ENCODE measurements at regions not wholly inside any gene's neighbourhood (a gene's known extent, or its start where the extent isn't known, plus 50 kb on each side); places are given as distances from the start of the nearest gene placed in this dataset.

DNA sequence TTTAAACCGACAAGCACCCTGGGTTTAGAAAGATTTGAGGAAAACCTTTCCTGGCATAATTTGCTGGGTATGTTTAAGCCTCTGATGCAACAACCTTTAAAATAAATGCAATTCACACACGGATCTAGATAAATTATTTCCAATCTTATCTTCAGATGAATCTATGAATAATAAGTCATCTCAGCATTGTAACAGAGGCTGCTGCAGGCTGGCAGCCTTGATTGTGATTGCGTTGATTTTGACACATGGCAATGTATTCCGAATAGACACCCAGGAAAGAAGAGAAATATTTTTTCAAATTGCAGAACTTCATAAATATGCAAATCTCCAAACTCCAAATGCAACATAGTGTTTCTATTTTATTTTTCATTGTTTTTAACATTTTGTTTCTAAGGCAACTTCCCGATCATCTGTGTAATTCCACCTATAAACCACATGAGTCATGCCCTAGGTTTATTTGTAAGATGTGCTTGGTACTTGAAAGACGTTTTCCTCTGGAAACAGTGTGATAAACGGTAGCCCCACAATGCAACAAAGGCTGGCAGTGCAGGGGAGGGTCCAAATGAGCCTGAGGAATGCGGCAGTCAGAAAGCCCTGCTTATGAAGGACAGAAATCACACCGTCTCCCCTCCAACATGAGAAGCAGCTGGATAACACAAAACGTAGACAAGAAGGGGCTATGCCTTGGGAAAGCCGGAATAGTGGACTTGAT lies 359.0 kb downstream of the BRD1 start:
- Histone ChIP-seq H3K9ac (ENCODE audit: low read depth in 1 of 2, low read length in 2 of 2) (no peak overlapping the region), H3K27ac (ENCODE audit: low read depth, low read length) (no peak overlapping the region), H3K4me3 (ENCODE audit: low read depth in 1 of 2, low read length in 2 of 2) (no peak overlapping the region), H3K9me3 (ENCODE audit: control insufficient read depth in 1 of 2, low read length in 2 of 2) (no peaks in the 10 kb centered on the region), H3K27me3 (ENCODE audit: control insufficient read depth in 1 of 2, insufficient read depth in 2 of 2, low read length in 2 of 2) (no peaks in the 10 kb centered on the region), H3K36me3 (ENCODE audit: control insufficient read depth in 1 of 2, insufficient read depth in 2 of 2, low read length in 2 of 2) (no peaks in the 10 kb centered on the region), H3K4me1 (ENCODE audit: control insufficient read depth in 1 of 2, insufficient read depth in 2 of 2, low read length in 2 of 2) (no peaks in the 10 kb centered on the region)

DNA sequence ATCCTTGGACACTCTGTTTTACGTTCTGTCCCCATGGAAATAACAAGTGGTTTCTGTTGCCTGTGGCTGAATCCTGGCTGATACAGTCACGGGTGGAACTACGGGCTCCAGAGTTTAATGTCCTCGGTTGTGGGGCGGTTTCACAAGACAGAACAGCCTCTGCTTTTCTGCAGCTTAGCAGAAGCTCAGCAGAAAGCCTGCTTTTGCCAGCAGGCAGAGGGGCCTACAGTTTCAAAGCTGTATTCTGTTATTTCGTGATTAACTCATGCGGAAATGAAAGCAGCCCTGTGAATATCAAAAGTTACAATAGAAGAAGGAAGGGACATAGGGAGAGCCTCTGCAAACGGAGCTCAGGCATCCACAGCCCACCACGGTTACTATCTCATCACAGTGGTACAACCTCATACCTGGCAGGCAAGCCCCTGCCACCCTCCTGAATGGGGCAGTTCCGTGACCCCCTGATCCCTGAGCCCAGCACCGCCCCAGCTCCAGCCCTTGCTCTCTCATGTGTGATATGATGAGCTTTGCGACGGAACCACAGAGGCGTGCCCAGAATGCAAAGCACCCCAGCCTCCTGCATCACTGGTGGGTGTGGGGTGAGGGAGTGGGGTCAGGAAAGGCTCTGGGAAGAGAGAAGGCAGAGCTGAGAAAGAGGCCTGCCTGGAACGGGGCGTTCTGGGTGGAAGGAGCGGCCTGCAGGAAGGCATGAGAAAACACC lies 360.6 kb downstream of the BRD1 start:
- no peak overlapping the region for H3K4me3 ChIP-seq (ENCODE audit: low read depth in 1 of 2, low read length in 2 of 2)
- no peaks in the 10 kb centered on the region for H3K36me3 ChIP-seq (ENCODE audit: control insufficient read depth in 1 of 2, insufficient read depth in 2 of 2, low read length in 2 of 2)
- H3K27me3 ChIP-seq (ENCODE audit: control insufficient read depth in 1 of 2, insufficient read depth in 2 of 2, low read length in 2 of 2), result no peaks in the 10 kb centered on the region
- H3K4me1 ChIP-seq (ENCODE audit: control insufficient read depth in 1 of 2, insufficient read depth in 2 of 2, low read length in 2 of 2), result no peaks in the 10 kb centered on the region
- no peaks in the 10 kb centered on the region for H3K9me3 ChIP-seq (ENCODE audit: control insufficient read depth in 1 of 2, low read length in 2 of 2)
- H3K9ac ChIP-seq (ENCODE audit: low read depth in 1 of 2, low read length in 2 of 2), result no peak overlapping the region
- H3K27ac ChIP-seq (ENCODE audit: low read depth, low read length), result no peak overlapping the region

DNA sequence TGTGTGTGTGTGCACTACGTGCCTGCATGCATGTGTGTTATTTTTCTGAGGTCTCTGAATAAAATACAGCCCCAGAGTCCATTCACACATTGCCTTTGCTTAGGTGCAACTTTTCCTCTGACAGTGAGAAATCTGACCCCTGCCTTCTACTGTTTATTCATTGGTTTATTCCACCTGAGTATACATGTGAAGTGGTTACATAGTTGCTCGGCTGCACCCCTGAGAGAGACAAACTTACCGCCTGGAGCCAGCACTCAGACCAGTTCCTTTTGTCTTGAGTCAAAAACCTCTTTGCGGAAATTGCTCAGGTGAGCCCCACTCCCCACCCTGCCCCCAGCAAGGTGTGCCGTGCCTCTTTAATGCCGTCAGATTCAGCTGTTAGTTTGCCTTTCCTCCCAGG lies 363.6 kb downstream of the BRD1 start:
- Histone ChIP-seq H3K4me3 (ENCODE audit: low read depth in 1 of 2, low read length in 2 of 2) (no peak overlapping the region), H3K9me3 (ENCODE audit: control insufficient read depth in 1 of 2, low read length in 2 of 2) (no peaks in the 10 kb centered on the region), H3K27me3 (ENCODE audit: control insufficient read depth in 1 of 2, insufficient read depth in 2 of 2, low read length in 2 of 2) (no peaks in the 10 kb centered on the region), H3K9ac (ENCODE audit: low read depth in 1 of 2, low read length in 2 of 2) (no peak overlapping the region), H3K27ac (ENCODE audit: low read depth, low read length) (no peak overlapping the region), H3K36me3 (ENCODE audit: control insufficient read depth in 1 of 2, insufficient read depth in 2 of 2, low read length in 2 of 2) (no peaks in the 10 kb centered on the region), H3K4me1 (ENCODE audit: control insufficient read depth in 1 of 2, insufficient read depth in 2 of 2, low read length in 2 of 2) (no peaks in the 10 kb centered on the region)

DNA sequence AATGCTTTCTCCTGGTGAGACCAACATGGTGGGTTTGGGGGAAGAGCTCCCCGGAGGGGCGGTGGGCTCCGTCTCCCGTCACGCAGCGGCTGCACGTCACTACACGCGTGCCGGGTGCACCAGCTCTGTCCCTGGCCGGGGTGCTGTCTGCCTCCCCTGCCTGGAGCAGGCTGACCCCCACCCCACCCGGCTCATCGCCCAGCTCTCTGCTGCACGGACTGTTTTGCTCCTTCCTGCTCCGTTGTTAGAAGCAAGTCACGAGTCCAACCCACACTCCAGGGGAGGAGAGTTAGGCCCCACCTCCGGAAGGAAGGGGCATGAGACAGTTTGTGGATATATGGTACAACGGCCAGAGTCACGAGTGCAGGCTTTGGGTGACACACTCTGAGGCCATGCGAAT lies 364.9 kb downstream of the BRD1 start:
- no peak overlapping the region for H3K4me3 ChIP-seq (ENCODE audit: low read depth in 1 of 2, low read length in 2 of 2)
- H3K9me3 ChIP-seq (ENCODE audit: control insufficient read depth in 1 of 2, low read length in 2 of 2), result no peaks in the 10 kb centered on the region
- no peak overlapping the region for H3K9ac ChIP-seq (ENCODE audit: low read depth in 1 of 2, low read length in 2 of 2)
- no peaks in the 10 kb centered on the region for H3K27me3 ChIP-seq (ENCODE audit: control insufficient read depth in 1 of 2, insufficient read depth in 2 of 2, low read length in 2 of 2)
- H3K36me3 ChIP-seq (ENCODE audit: control insufficient read depth in 1 of 2, insufficient read depth in 2 of 2, low read length in 2 of 2), result no peaks in the 10 kb centered on the region
- H3K27ac ChIP-seq (ENCODE audit: low read depth, low read length), result no peak overlapping the region
- no peaks in the 10 kb centered on the region for H3K4me1 ChIP-seq (ENCODE audit: control insufficient read depth in 1 of 2, insufficient read depth in 2 of 2, low read length in 2 of 2)

DNA sequence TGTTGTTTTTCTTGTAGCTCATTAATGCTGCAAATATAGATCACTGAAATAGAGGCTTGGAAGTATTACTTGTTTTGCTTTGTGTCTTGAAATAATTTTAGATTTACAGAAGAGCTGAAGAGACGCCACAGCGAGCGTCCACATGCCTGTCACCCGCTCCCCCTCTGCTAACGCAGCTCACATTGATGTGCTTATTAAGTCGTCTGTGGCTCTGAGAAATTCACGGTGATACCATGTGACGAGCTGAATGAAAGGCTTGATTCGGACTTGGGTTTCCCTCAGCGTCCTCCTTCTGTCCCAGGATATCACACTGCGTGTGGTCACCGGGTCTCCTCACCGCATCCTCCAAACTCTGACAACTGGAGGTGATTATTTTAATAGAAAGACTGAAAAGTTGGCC lies 365.4 kb downstream of the BRD1 start:
- no peak overlapping the region for H3K4me3 ChIP-seq (ENCODE audit: low read depth in 1 of 2, low read length in 2 of 2)
- no peak overlapping the region for H3K9ac ChIP-seq (ENCODE audit: low read depth in 1 of 2, low read length in 2 of 2)
- H3K4me1 ChIP-seq (ENCODE audit: control insufficient read depth in 1 of 2, insufficient read depth in 2 of 2, low read length in 2 of 2), result no peaks in the 10 kb centered on the region
- no peaks in the 10 kb centered on the region for H3K9me3 ChIP-seq (ENCODE audit: control insufficient read depth in 1 of 2, low read length in 2 of 2)
- H3K27ac ChIP-seq (ENCODE audit: low read depth, low read length), result no peak overlapping the region
- H3K36me3 ChIP-seq (ENCODE audit: control insufficient read depth in 1 of 2, insufficient read depth in 2 of 2, low read length in 2 of 2), result no peaks in the 10 kb centered on the region
- H3K27me3 ChIP-seq (ENCODE audit: control insufficient read depth in 1 of 2, insufficient read depth in 2 of 2, low read length in 2 of 2), result no peaks in the 10 kb centered on the region

DNA sequence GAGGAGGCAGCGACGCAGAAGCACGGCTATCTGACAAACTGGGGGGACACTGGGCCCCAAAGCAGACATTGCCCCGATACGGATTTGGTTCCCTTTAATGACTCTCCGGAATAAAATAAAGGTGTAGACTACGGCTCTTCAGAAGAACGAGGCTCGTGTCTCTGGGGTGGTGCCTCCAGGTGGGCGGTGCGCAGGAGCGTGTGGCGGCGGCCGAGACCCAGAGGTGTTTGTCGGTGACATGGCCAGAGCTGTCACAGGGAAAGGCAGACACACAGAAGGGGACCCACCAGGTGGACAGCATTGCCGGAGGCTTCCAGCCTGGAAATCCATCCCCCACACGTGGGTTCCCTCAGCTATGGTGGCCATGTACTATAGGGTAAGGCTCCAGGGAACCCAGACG lies 366.0 kb downstream of the BRD1 start:
- Histone ChIP-seq H3K4me3 (ENCODE audit: low read depth in 1 of 2, low read length in 2 of 2) (no peak overlapping the region), H3K36me3 (ENCODE audit: control insufficient read depth in 1 of 2, insufficient read depth in 2 of 2, low read length in 2 of 2) (no peaks in the 10 kb centered on the region), H3K4me1 (ENCODE audit: control insufficient read depth in 1 of 2, insufficient read depth in 2 of 2, low read length in 2 of 2) (no peaks in the 10 kb centered on the region), H3K27me3 (ENCODE audit: control insufficient read depth in 1 of 2, insufficient read depth in 2 of 2, low read length in 2 of 2) (no peaks in the 10 kb centered on the region), H3K9ac (ENCODE audit: low read depth in 1 of 2, low read length in 2 of 2) (no peak overlapping the region), H3K9me3 (ENCODE audit: control insufficient read depth in 1 of 2, low read length in 2 of 2) (no peaks in the 10 kb centered on the region), H3K27ac (ENCODE audit: low read depth, low read length) (no peak overlapping the region)

DNA sequence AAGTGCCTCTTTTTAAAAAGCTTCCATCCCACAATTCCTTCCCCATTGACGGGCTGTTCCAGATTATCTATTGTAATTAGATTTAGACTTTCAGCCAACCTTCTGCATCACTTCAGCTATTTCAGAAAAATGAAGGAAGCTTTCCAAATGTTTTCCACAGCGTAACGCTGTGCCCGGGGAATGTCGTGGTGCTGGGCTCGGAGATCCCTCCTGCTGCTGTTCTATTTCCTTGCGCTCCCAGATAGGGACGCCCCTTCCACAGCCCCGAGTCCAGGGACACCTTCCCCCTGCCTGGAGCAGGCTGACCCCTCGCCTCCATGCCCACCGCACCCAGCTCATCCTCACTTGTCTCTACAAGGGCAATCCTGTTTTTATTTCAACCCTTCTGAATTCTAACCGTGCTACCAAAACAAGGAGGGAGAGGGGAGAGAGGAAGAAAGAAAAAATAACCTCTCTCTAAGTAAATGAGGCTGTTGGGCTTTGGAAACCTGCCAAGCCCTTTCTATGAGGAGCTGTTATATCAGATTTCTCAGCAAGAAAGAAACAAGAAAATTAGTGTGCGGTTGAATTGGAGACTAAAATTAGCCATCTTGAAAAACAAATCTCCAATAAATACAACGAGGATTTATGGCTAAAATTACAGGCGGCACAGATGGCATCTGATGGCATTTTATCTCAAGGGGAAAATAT lies 366.9 kb downstream of the BRD1 start:
- H3K27me3 ChIP-seq (ENCODE audit: control insufficient read depth in 1 of 2, insufficient read depth in 2 of 2, low read length in 2 of 2), result no peaks in the 10 kb centered on the region
- no peak overlapping the region for H3K9ac ChIP-seq (ENCODE audit: low read depth in 1 of 2, low read length in 2 of 2)

DNA sequence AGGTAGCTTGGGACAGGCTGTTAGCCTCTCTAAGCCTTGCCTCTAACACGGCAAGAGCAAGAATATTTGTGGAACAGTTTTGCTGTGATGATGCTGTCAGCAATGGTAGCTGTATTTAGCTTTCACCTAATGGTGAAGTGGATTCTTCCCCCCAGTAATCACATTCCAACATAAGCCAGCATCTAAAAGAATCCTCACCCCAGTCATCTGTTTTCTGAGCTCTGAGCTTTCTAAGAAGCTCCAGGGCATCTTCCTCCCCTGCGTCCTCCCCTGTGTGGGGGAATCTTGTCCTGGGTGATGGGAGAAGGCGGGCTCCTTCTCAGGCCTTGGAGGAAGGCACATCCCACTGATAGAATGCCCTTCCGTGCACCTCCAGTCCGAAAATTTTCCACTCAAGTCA lies 367.6 kb downstream of the BRD1 start:
- H3K27me3 ChIP-seq (ENCODE audit: control insufficient read depth in 1 of 2, insufficient read depth in 2 of 2, low read length in 2 of 2), result no peaks in the 10 kb centered on the region
- no peak overlapping the region for H3K4me3 ChIP-seq (ENCODE audit: low read depth in 1 of 2, low read length in 2 of 2)
- H3K36me3 ChIP-seq (ENCODE audit: control insufficient read depth in 1 of 2, insufficient read depth in 2 of 2, low read length in 2 of 2), result no peaks in the 10 kb centered on the region
- H3K9ac ChIP-seq (ENCODE audit: low read depth in 1 of 2, low read length in 2 of 2), result no peak overlapping the region
- no peak overlapping the region for H3K27ac ChIP-seq (ENCODE audit: low read depth, low read length)
- H3K9me3 ChIP-seq (ENCODE audit: control insufficient read depth in 1 of 2, low read length in 2 of 2), result no peaks in the 10 kb centered on the region
- no peaks in the 10 kb centered on the region for H3K4me1 ChIP-seq (ENCODE audit: control insufficient read depth in 1 of 2, insufficient read depth in 2 of 2, low read length in 2 of 2)

More for the DNA sequence above, 366.9 kb downstream of the BRD1 start:
- Histone ChIP-seq H3K4me1 (ENCODE audit: control insufficient read depth in 1 of 2, insufficient read depth in 2 of 2, low read length in 2 of 2) (no peaks in the 10 kb centered on the region), H3K27ac (ENCODE audit: low read depth, low read length) (no peak overlapping the region), H3K9me3 (ENCODE audit: control insufficient read depth in 1 of 2, low read length in 2 of 2) (no peaks in the 10 kb centered on the region), H3K4me3 (ENCODE audit: low read depth in 1 of 2, low read length in 2 of 2) (no peak overlapping the region), H3K36me3 (ENCODE audit: control insufficient read depth in 1 of 2, insufficient read depth in 2 of 2, low read length in 2 of 2) (no peaks in the 10 kb centered on the region)

DNA sequence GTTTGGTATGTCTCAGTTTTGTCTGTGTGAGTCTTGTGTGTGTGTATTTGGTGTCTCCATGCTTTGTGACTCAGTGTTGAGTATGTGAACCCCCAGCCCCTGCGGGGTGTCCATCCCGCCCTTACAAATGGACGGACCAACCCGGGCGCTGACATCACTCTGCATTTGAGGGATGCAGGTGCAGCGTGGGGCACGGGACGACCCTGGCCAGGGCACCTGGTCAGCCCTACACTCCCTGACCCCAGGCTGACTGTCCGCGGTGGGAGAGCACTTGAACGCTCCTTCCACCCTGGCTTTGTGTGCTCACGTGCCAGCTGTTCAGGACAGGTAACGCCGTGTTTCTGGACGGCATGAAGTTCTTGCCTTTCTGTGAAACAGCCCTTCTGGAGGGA lies 369.0 kb downstream of the BRD1 start:
- H3K4me3 ChIP-seq (ENCODE audit: low read depth in 1 of 2, low read length in 2 of 2), result no peak overlapping the region
- no peak overlapping the region for H3K27ac ChIP-seq (ENCODE audit: low read depth, low read length)
- H3K27me3 ChIP-seq (ENCODE audit: control insufficient read depth in 1 of 2, insufficient read depth in 2 of 2, low read length in 2 of 2), result no peaks in the 10 kb centered on the region
- H3K9ac ChIP-seq (ENCODE audit: low read depth in 1 of 2, low read length in 2 of 2), result no peak overlapping the region
- no peaks in the 10 kb centered on the region for H3K36me3 ChIP-seq (ENCODE audit: control insufficient read depth in 1 of 2, insufficient read depth in 2 of 2, low read length in 2 of 2)
- no peaks in the 10 kb centered on the region for H3K4me1 ChIP-seq (ENCODE audit: control insufficient read depth in 1 of 2, insufficient read depth in 2 of 2, low read length in 2 of 2)
- H3K9me3 ChIP-seq (ENCODE audit: control insufficient read depth in 1 of 2, low read length in 2 of 2), result no peaks in the 10 kb centered on the region

DNA sequence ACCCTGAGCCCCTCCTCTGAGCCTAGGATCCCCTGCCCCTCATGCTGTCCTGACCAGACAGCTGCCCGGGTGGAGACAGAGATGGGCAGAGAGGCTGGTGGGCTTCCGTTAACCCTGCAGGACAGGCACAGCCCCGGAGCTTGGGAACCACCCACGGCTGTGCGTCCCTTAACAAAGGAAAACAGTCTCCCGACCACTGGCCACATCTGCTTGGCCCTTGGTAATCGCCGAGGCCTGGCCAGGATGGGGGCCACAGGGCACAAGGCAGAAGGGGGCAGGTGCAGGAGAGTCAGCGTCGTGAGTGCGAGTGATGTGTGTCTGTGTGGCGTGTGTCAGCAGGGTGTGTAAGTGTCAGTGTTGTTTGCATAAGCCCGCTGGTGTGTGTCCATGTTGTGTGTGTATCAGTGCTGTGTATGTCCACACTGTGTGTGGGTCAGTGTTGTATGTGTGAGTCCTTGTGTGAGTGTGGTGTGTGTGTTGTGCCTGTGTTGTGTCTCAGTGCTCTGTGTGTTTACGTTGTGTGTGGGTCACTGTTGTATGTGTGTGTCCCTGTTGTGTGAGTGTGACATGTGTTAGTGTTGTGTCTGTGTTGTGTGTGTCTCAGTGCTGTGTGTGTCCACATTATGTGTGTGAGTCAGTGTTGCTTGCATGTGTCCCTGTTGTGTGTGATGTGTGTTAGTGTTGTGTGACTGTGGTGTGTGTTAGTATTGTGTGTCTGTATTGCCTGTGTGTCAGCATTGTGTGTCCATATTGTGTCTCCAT lies 369.5 kb downstream of the BRD1 start:
- Histone ChIP-seq H3K9ac (ENCODE audit: low read depth in 1 of 2, low read length in 2 of 2) (no peak overlapping the region), H3K9me3 (ENCODE audit: control insufficient read depth in 1 of 2, low read length in 2 of 2) (no peaks in the 10 kb centered on the region), H3K27ac (ENCODE audit: low read depth, low read length) (no peak overlapping the region), H3K27me3 (ENCODE audit: control insufficient read depth in 1 of 2, insufficient read depth in 2 of 2, low read length in 2 of 2) (no peaks in the 10 kb centered on the region), H3K4me3 (ENCODE audit: low read depth in 1 of 2, low read length in 2 of 2) (no peak overlapping the region), H3K36me3 (ENCODE audit: control insufficient read depth in 1 of 2, insufficient read depth in 2 of 2, low read length in 2 of 2) (no peaks in the 10 kb centered on the region), H3K4me1 (ENCODE audit: control insufficient read depth in 1 of 2, insufficient read depth in 2 of 2, low read length in 2 of 2) (no peaks in the 10 kb centered on the region)

Measured in duodenal mucosa (tissue), 2 donors.